ENCODE measurements at regions not wholly inside any gene's neighbourhood (a gene's known extent, or its start where the extent isn't known, plus 50 kb on each side); places are given as distances from the start of the nearest gene placed in this dataset.

- intact Hi-C loops (cut with DNase I; ENCODE audit: low total_unique reads) (no loop called here), in situ Hi-C loops (cut with MboI; ENCODE audit: low sequenced_read_pairs in 4 of 4) (no loop called here)
- ATAC-seq (no peak), DNase-seq (no peak)
- H3K9me3 ChIP-seq, result no peaks in the 10 kb centered on the region
- H3K4me1 ChIP-seq, result no peaks in the 10 kb centered on the region
- H3K36me3 ChIP-seq, result no peaks in the 10 kb centered on the region
- no peak overlapping the region for H3K27ac ChIP-seq
- H3K4me3 ChIP-seq, result no peak overlapping the region
- H3K27me3 ChIP-seq, result no peaks in the 10 kb centered on the region
- TF ChIP-seq POLR2A (IDR thresholded peaks at IDR 0.05), result no peak
- no peak for TF ChIP-seq CTCF (IDR thresholded peaks at IDR 0.05 in 4 of 5, conservative IDR thresholded peaks at IDR 0.05 in 1 of 5)
These were observed 90.4 kb downstream of the TNFAIP3 start for GRCh38 chr6:137957471-137957870.

GRCh38 chr6:137958811-137959565 lies 91.9 kb downstream of the TNFAIP3 start:
- in situ Hi-C loops (cut with MboI; ENCODE audit: low sequenced_read_pairs in 4 of 4) (no loop called here), intact Hi-C loops (cut with DNase I; ENCODE audit: low total_unique reads) (no loop called here)
- H3K36me3 ChIP-seq, result no peaks in the 10 kb centered on the region
- no peaks in the 10 kb centered on the region for H3K9me3 ChIP-seq
- ATAC-seq (no peak), DNase-seq (no peak)
- no peak for TF ChIP-seq POLR2A (IDR thresholded peaks at IDR 0.05)
- no peak for TF ChIP-seq CTCF (IDR thresholded peaks at IDR 0.05 in 4 of 5, conservative IDR thresholded peaks at IDR 0.05 in 1 of 5)
- no peak overlapping the region for H3K4me3 ChIP-seq
- H3K27ac ChIP-seq, result no peak overlapping the region
- H3K27me3 ChIP-seq, result no peaks in the 10 kb centered on the region
- H3K4me1 ChIP-seq, result no peaks in the 10 kb centered on the region

- in situ Hi-C loops (cut with MboI; ENCODE audit: low sequenced_read_pairs in 4 of 4) (no loop called here), intact Hi-C loops (cut with DNase I; ENCODE audit: low total_unique reads) (no loop called here)
- Histone ChIP-seq H3K4me1 (no peaks in the 10 kb centered on the region), H3K36me3 (no peaks in the 10 kb centered on the region), H3K27me3 (no peaks in the 10 kb centered on the region), H3K27ac (no peak overlapping the region), H3K9me3 (no peaks in the 10 kb centered on the region), H3K4me3 (no peak overlapping the region)
- TF ChIP-seq POLR2A (IDR thresholded peaks at IDR 0.05), result no peak
- no peak for TF ChIP-seq CTCF (IDR thresholded peaks at IDR 0.05 in 4 of 5, conservative IDR thresholded peaks at IDR 0.05 in 1 of 5)
- DNase-seq, result no peak
- no peak for ATAC-seq
These were observed 95.7 kb downstream of the TNFAIP3 start for GRCh38 chr6:137962725-137963124.

- H3K4me3 ChIP-seq, result no peak overlapping the region
- H3K27me3 ChIP-seq, result no peaks in the 10 kb centered on the region
- in situ Hi-C loops (cut with MboI; ENCODE audit: low sequenced_read_pairs in 4 of 4), result no loop called here
- no peaks in the 10 kb centered on the region for H3K36me3 ChIP-seq
- no peak for ATAC-seq
- no peaks in the 10 kb centered on the region for H3K4me1 ChIP-seq
- H3K9me3 ChIP-seq, result no peaks in the 10 kb centered on the region
- TF ChIP-seq CTCF (IDR thresholded peaks at IDR 0.05 in 4 of 5, conservative IDR thresholded peaks at IDR 0.05 in 1 of 5) (no peak), POLR2A (IDR thresholded peaks at IDR 0.05) (no peak)
- no peak overlapping the region for H3K27ac ChIP-seq
- DNase-seq, result no peak
- intact Hi-C loops (cut with DNase I; ENCODE audit: low total_unique reads), result no loop called here
These were observed 97.8 kb downstream of the TNFAIP3 start for GRCh38 chr6:137964876-137965275.
